HEK293 (cell line): ENCODE measurements at regions not wholly inside any gene's neighbourhood (a gene's known extent, or its start where the extent isn't known, plus 50 kb on each side); places are given as distances from the start of the nearest gene placed in this dataset.

Source experiments
- CTCF ChIA-PET: fragments of 350-600 bp; formaldehyde crosslinking; extraction: SDS; loops from one replicate; lab custom pipeline; 2021; ENCODE audit warnings: antibody characterized with exemption; lab: Yijun Ruan, JAX
- POLR2A ChIA-PET: fragments of 300-600 bp; formaldehyde crosslinking; extraction: SDS; loops from one replicate; lab custom pipeline; 2020; ENCODE audit warnings: antibody characterized with exemption, inconsistent platforms; lab: Yijun Ruan, JAX
- H3K27ac ChIP-seq: fragments of 200-500 bp; sonication (Bioruptor generic); 2 replicates; pipeline ENCODE4 v1.5.1; 2014; ENCODE audit warnings: low read depth, low read length, control low read depth, inconsistent platforms; ENCODE audit errors: extremely low read depth
- H3K36me3 ChIP-seq, 2 experiments: fragments of 200-500 bp in 1 of 2; sonication (Bioruptor generic) in 1 of 2; 1 replicate in 1 of 2; 2 replicates in 1 of 2; pipeline ENCODE4 v1.5.1; 2014 to 2017; ENCODE audit warnings: inconsistent platforms in 2 of 2, low read length in 2 of 2; ENCODE audit not compliant: control insufficient read depth in 2 of 2, insufficient read depth in 1 of 2
- H3K4me1 ChIP-seq: fragments of 200-500 bp; sonication (Bioruptor generic); 2 replicates; pipeline ENCODE4 v1.5.1; 2014; ENCODE audit warnings: mild to moderate bottlenecking, low read length, inconsistent platforms; ENCODE audit not compliant: control insufficient read depth, insufficient read depth
- H3K4me3 ChIP-seq: 2 replicates; pipeline ENCODE4 v1.5.1; 2011; ENCODE audit warnings: low read depth, mild to moderate bottlenecking, control low read depth, low read length, moderate library complexity
- H3K9me3 ChIP-seq: fragments of 200-500 bp; sonication (Bioruptor generic); 2 replicates; pipeline ENCODE4 v1.5.1; 2014; ENCODE audit warnings: low read depth, low read length, inconsistent platforms; ENCODE audit not compliant: control insufficient read depth, insufficient read depth
- BCL11A ChIP-seq: fragments of 450-650 bp; formaldehyde crosslinking; IDR thresholded peaks from 2 replicates; pipeline ENCODE4 v1.5.1; 2016; ENCODE audit warnings: low read depth, missing biosample characterization, missing genetic modification characterization
- REPIN1 ChIP-seq: fragments of 450-650 bp; formaldehyde crosslinking; IDR thresholded peaks from 2 replicates; pipeline ENCODE4 v1.5.1; 2017; ENCODE audit warnings: missing biosample characterization, missing genetic modification characterization, low read depth
- WT1 ChIP-seq: fragments of 450-650 bp; formaldehyde crosslinking; IDR thresholded peaks from 2 replicates; pipeline ENCODE4 v1.5.1; 2016; ENCODE audit warnings: missing biosample characterization, missing genetic modification characterization
- ZBTB1 ChIP-seq: fragments of 450-650 bp; formaldehyde crosslinking; IDR thresholded peaks from 2 replicates; pipeline ENCODE4 v1.5.1; 2016; ENCODE audit warnings: missing biosample characterization, missing genetic modification characterization
- ZNF133 ChIP-seq: fragments of 450-650 bp; formaldehyde crosslinking; IDR thresholded peaks from 2 replicates; pipeline ENCODE4 v1.5.1; 2016; ENCODE audit warnings: missing biosample characterization, missing genetic modification characterization
- ZNF324 ChIP-seq: fragments of 450-650 bp; formaldehyde crosslinking; IDR thresholded peaks from 2 replicates; pipeline ENCODE4 v1.5.1; 2016; ENCODE audit warnings: missing biosample characterization, missing genetic modification characterization
- ZNF555 ChIP-seq: fragments of 450-650 bp; formaldehyde crosslinking; conservative IDR thresholded peaks from 2 replicates; pipeline ENCODE4 v1.5.1; 2017; ENCODE audit warnings: missing biosample characterization, mild to moderate bottlenecking, missing genetic modification characterization, inconsistent platforms
- ZNF654 ChIP-seq: fragments of 450-650 bp; formaldehyde crosslinking; IDR thresholded peaks from 2 replicates; pipeline ENCODE4 v1.5.1; 2016; ENCODE audit warnings: low read depth, missing biosample characterization, missing genetic modification characterization
- ZNF660 ChIP-seq: fragments of 450-650 bp; IDR thresholded peaks from 2 replicates; pipeline ENCODE4 v1.5.1; 2018; ENCODE audit warnings: missing biosample characterization, mild to moderate bottlenecking, missing genetic modification characterization
- ZNF664 ChIP-seq: fragments of 450-650 bp; formaldehyde crosslinking; IDR thresholded peaks from 2 replicates; pipeline ENCODE4 v1.5.1; 2016; ENCODE audit warnings: missing biosample characterization, missing genetic modification characterization
- ZNF670 ChIP-seq: fragments of 450-650 bp; formaldehyde crosslinking; IDR thresholded peaks from 2 replicates; pipeline ENCODE4 v1.5.1; 2016; ENCODE audit warnings: missing biosample characterization, missing genetic modification characterization, low read depth
- ZNF843 ChIP-seq: fragments of 450-650 bp; formaldehyde crosslinking; IDR thresholded peaks from 2 replicates; pipeline ENCODE4 v1.5.1; 2016; ENCODE audit warnings: missing biosample characterization, missing genetic modification characterization
- ZSCAN16 ChIP-seq: fragments of 450-650 bp; formaldehyde crosslinking; IDR thresholded peaks from 2 replicates; pipeline ENCODE4 v1.5.1; 2016; ENCODE audit warnings: missing biosample characterization, missing genetic modification characterization
- TF ChIP-seq, protein P1 (sequence below): fragments of 450-650 bp; formaldehyde crosslinking; IDR thresholded peaks from 2 replicates; pipeline ENCODE4 v1.5.1; 2016; ENCODE audit warnings: missing biosample characterization, missing genetic modification characterization
- TF ChIP-seq, protein P2 (sequence below): fragments of 450-650 bp; formaldehyde crosslinking; IDR thresholded peaks from 2 replicates; pipeline ENCODE4 v1.5.1; 2016; ENCODE audit warnings: missing biosample characterization, missing genetic modification characterization
- TF ChIP-seq, protein P3 (sequence below): fragments of 450-650 bp; formaldehyde crosslinking; IDR thresholded peaks from 2 replicates; pipeline ENCODE4 v1.5.1; 2016; ENCODE audit warnings: missing biosample characterization, missing genetic modification characterization

DNA sequence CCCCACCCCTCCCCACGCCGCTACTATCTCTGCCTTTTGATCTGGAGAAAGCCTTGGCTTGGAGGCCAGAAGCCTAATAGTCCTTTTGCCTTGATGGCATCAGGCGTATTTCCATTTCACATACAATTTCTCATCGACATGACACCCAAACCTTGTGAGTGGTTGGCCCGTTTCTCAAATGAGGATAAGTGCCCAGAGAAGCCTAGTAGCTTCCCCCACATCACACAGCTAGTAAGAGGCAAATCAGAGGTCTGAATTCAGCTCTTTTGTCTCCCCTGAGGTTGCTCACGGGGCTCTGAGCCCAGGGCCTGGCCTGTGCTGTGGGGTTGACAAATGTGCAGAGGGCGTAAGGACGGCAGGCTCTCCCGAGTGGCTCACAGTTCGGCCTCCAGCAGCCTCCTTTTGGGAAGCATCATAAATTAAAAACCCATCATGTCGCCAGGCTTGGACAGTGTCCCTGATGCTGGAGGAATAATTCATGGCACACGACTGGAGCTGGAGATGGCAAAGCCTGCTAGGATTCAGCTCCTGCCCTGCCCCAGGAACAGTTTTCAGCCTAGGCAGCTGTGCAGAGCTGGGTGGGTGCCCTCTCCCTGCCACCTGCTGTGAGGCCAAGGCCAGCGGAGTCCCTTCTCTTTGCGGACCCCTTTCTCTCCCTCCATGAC lies 263.8 kb downstream of the NSG2 start:
- POLR2A ChIA-PET: no interaction called here

DNA sequence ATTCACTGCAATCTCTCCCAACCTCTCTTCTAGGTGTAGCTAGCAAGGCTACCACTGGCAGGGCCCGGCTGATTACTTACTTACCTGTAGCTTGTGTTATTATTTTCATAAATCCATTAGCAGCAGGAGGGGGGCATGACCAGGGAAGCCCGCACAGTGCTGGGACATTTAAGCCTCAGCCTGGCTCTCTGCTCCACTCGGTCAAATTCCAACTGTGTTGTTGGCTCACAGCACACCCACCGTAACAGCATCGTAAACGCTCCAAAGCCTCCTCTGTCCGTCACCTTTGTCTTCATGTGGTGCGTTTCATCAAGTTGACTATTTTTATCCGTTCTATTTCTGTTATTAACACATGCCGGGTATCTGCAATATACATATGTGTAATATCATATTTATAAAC lies 264.7 kb downstream of the NSG2 start:
- no peak overlapping the region for H3K27ac ChIP-seq
- CTCF ChIA-PET: interaction anchor here (0.5 to 5.3 kb wide), 9 partner anchors 13 to 695 kb away, joined by 3 to 108 read pairs (median 3); partner anchors contain the start of gene NSG2
- no peaks in the 10 kb centered on the region for H3K36me3 ChIP-seq
- no peak overlapping the region for H3K4me3 ChIP-seq
- TF ChIP-seq BCL11A (tag by site-specific recombination): no peak
- no peak for TF ChIP-seq ZNF133 (tag by site-specific recombination)
- TF ChIP-seq ZNF555: no peak
- TF ChIP-seq WT1 (tag by site-specific recombination): no peak
- no peak for TF ChIP-seq ZNF660 (tag by site-specific recombination)
- TF ChIP-seq, protein P1, sequence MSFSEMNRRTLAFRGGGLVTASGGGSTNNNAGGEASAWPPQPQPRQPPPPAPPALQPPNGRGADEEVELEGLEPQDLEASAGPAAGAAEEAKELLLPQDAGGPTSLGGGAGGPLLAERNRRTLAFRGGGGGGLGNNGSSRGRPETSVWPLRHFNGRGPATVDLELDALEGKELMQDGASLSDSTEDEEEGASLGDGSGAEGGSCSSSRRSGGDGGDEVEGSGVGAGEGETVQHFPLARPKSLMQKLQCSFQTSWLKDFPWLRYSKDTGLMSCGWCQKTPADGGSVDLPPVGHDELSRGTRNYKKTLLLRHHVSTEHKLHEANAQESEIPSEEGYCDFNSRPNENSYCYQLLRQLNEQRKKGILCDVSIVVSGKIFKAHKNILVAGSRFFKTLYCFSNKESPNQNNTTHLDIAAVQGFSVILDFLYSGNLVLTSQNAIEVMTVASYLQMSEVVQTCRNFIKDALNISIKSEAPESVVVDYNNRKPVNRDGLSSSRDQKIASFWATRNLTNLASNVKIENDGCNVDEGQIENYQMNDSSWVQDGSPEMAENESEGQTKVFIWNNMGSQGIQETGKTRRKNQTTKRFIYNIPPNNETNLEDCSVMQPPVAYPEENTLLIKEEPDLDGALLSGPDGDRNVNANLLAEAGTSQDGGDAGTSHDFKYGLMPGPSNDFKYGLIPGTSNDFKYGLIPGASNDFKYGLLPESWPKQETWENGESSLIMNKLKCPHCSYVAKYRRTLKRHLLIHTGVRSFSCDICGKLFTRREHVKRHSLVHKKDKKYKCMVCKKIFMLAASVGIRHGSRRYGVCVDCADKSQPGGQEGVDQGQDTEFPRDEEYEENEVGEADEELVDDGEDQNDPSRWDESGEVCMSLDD: no peak
- TF ChIP-seq ZSCAN16: no peak
- no peak for TF ChIP-seq ZNF664 (tag by site-specific recombination)
- no peak for TF ChIP-seq REPIN1 (tag by site-specific recombination)
- no peak for TF ChIP-seq ZNF843
- TF ChIP-seq, protein P2, sequence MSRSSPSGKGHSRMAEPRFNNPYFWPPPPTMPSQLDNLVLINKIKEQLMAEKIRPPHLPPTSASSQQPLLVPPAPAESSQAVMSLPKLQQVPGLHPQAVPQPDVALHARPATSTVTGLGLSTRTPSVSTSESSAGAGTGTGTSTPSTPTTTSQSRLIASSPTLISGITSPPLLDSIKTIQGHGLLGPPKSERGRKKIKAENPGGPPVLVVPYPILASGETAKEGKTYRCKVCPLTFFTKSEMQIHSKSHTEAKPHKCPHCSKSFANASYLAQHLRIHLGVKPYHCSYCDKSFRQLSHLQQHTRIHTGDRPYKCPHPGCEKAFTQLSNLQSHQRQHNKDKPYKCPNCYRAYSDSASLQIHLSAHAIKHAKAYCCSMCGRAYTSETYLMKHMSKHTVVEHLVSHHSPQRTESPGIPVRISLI (tag by site-specific recombination): no peak
- no peak for TF ChIP-seq ZNF324
- TF ChIP-seq, all 188 proteins: peak for 0
- POLR2A ChIA-PET: no interaction called here
- Histone ChIP-seq H3K4me1 (no peaks in the 10 kb centered on the region), H3K9me3 (no peaks in the 10 kb centered on the region)

More for the DNA sequence above, 263.8 kb downstream of the NSG2 start:
- Histone ChIP-seq H3K9me3 (no peaks in the 10 kb centered on the region), H3K27ac (no peak overlapping the region), H3K4me3 (no peak overlapping the region), H3K4me1 (no peaks in the 10 kb centered on the region), H3K36me3 (no peaks in the 10 kb centered on the region)
- CTCF ChIA-PET: interaction anchor here (0.7 to 5.3 kb wide), 3 partner anchors 16 to 468 kb away, joined by 3 to 108 read pairs (median 4); partner anchors contain the start of gene NSG2
- no peak for TF ChIP-seq ZBTB1
- TF ChIP-seq, protein P3, sequence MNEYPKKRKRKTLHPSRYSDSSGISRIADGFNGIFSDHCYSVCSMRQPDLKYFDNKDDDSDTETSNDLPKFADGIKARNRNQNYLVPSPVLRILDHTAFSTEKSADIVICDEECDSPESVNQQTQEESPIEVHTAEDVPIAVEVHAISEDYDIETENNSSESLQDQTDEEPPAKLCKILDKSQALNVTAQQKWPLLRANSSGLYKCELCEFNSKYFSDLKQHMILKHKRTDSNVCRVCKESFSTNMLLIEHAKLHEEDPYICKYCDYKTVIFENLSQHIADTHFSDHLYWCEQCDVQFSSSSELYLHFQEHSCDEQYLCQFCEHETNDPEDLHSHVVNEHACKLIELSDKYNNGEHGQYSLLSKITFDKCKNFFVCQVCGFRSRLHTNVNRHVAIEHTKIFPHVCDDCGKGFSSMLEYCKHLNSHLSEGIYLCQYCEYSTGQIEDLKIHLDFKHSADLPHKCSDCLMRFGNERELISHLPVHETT (tag by site-specific recombination): no peak

DNA sequence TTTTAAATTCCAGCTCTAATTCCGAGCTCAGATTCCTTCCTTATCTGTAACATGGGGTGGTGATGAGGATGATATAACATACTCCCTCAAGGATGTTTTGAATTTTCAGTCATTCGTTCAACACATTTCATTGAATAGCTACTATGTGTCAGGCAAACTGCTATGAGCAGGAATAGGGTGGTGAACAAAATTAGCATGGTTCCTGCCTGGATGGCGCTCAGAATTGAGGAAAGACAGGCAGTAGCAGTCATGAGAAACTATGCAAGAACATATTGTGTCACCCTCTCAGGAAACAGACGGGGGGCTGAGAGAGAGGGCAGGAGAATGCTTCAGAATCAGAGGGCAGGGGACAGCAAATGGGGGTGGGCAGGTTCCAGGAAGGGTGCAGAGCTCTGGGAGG lies 265.2 kb downstream of the NSG2 start:
- TF ChIP-seq ZNF670 (no peak), ZNF654 (tag by site-specific recombination) (no peak), ZNF660 (tag by site-specific recombination) (no peak)
- Histone ChIP-seq H3K9me3 (no peaks in the 10 kb centered on the region), H3K4me1 (no peaks in the 10 kb centered on the region), H3K4me3 (no peak overlapping the region), H3K27ac (no peak overlapping the region), H3K36me3 (no peaks in the 10 kb centered on the region)
- POLR2A ChIA-PET: no interaction called here
- CTCF ChIA-PET: interaction anchor here (0.5 to 5.3 kb wide), 11 partner anchors 12 to 695 kb away, joined by 3 to 108 read pairs (median 3); partner anchors contain the start of gene NSG2
